ENCODE measurements at regions not wholly inside any gene's neighbourhood (a gene's known extent, or its start where the extent isn't known, plus 50 kb on each side); places are given as distances from the start of the nearest gene placed in this dataset.

DNA sequence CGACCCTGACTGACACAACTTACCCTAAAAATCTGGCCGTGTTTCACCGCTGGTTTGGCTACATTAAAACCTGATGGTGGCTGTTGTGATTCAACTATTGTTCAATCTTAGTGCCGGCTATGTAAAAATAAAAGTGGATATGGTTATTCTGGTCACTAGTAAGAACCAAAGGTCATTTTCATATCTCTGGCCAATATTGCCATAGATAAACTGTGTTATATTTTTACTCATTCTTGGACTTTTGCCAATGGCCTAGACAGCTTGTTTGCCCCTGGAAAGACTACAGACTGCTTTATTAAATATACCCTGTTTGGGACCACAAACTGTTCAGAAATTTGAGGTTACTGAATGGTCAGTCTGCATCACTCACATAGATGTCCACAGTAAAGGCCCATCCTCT lies 258.5 kb upstream of the KLHL1 start:
- WGBS, 2 donors (ENCODE audit: low coverage in 1 of 2): 66 to 68% methylated on average over 4 of the region's 4 CpGs
- Histone ChIP-seq H3K9me3 (no peaks in the 10 kb centered on the region), H3K27me3 (no peaks in the 10 kb centered on the region), H3K4me1 (no peaks in the 10 kb centered on the region), H3K4me3 (no peak overlapping the region), H3K36me3 (no peaks in the 10 kb centered on the region), H3K27ac (no peak overlapping the region)
- no peak for DNase-seq
- TF ChIP-seq EP300 (IDR thresholded peaks at IDR 0.05; ENCODE audit: low read depth): no peak
- no peak for TF ChIP-seq CTCF (IDR thresholded peaks at IDR 0.05)
- no peak for TF ChIP-seq POLR2AphosphoS5 (IDR thresholded peaks at IDR 0.05)
- no peak for TF ChIP-seq POLR2A (IDR thresholded peaks at IDR 0.05)
- in situ Hi-C loops (cut with MboI; ENCODE audit: low pct_ligation_motif_present in 1 of 4, low pct_unique_long_range_greater_than_20kb in 1 of 4, low sequenced_read_pairs in 3 of 4) (no loop called here), intact Hi-C loops (cut with DNase I; ENCODE audit: low total_unique reads) (no loop called here)

GRCh38 chr13:70363991-70364390 lies 255.7 kb upstream of the KLHL1 start:
- WGBS, 2 donors (ENCODE audit: low coverage in 1 of 2): 80 to 84% methylated on average over 2 of the region's 2 CpGs
- H3K9me3 ChIP-seq: no peaks in the 10 kb centered on the region
- H3K27ac ChIP-seq: no peak overlapping the region
- no peak for TF ChIP-seq POLR2AphosphoS5 (IDR thresholded peaks at IDR 0.05)
- TF ChIP-seq CTCF (IDR thresholded peaks at IDR 0.05): no peak
- TF ChIP-seq EP300 (IDR thresholded peaks at IDR 0.05; ENCODE audit: low read depth): no peak
- no peak for TF ChIP-seq POLR2A (IDR thresholded peaks at IDR 0.05)
- no peak overlapping the region for H3K4me3 ChIP-seq
- intact Hi-C loops (cut with DNase I; ENCODE audit: low total_unique reads): no loop called here
- no peaks in the 10 kb centered on the region for H3K36me3 ChIP-seq
- H3K4me1 ChIP-seq: no peaks in the 10 kb centered on the region
- no peaks in the 10 kb centered on the region for H3K27me3 ChIP-seq
- DNase-seq: no peak
- in situ Hi-C loops (cut with MboI; ENCODE audit: low pct_ligation_motif_present in 1 of 4, low pct_unique_long_range_greater_than_20kb in 1 of 4, low sequenced_read_pairs in 3 of 4): no loop called here

DNA sequence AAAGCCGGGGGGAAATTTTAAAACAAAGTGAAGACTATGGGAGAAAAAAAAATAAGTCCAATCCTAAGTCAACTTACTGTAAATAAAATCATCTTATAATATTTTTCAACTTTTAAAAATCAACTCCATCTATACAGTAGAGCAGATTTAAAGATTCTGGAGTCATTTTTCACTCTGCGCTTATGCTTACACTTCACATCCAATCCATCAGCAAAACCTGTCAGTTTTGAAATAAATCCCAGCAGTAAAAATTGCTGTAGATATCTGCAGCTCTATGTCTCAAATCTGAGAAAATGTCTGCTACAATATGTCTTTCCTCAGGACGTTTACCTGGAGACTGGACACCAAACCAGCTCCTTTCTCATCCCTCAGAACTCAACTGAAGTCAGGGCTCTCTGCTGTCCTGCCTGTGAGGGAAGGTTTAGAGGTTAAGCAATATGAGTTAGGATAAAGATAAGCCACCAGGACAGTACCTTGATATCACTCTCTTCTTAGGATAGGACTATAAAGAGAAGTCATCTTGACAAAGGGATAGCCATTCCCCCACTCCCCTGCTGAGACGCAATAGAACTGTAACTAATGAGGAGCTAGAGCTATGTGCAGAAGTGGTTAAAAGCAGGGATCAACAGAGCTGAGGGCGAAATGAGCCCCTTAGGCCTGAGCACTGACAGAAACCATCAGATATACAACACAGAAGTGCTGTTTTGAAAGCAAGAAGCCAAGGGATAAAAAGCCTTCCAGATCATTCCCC lies 254.7 kb upstream of the KLHL1 start:
- intact Hi-C loops (cut with DNase I; ENCODE audit: low total_unique reads): no loop called here
- in situ Hi-C loops (cut with MboI; ENCODE audit: low pct_ligation_motif_present in 1 of 4, low pct_unique_long_range_greater_than_20kb in 1 of 4, low sequenced_read_pairs in 3 of 4): no loop called here
- Histone ChIP-seq H3K27ac (no peak overlapping the region), H3K27me3 (no peaks in the 10 kb centered on the region), H3K36me3 (no peaks in the 10 kb centered on the region), H3K9me3 (no peaks in the 10 kb centered on the region), H3K4me1 (no peaks in the 10 kb centered on the region), H3K4me3 (no peak overlapping the region)
- TF ChIP-seq POLR2A (IDR thresholded peaks at IDR 0.05) (no peak), EP300 (IDR thresholded peaks at IDR 0.05; ENCODE audit: low read depth) (no peak), POLR2AphosphoS5 (IDR thresholded peaks at IDR 0.05) (no peak), CTCF (IDR thresholded peaks at IDR 0.05) (no peak)
- DNase-seq: no peak
- WGBS, 2 donors (ENCODE audit: low coverage in 1 of 2): 67 to 82% methylated on average over 3 to 5 of the region's 5 CpGs

DNA sequence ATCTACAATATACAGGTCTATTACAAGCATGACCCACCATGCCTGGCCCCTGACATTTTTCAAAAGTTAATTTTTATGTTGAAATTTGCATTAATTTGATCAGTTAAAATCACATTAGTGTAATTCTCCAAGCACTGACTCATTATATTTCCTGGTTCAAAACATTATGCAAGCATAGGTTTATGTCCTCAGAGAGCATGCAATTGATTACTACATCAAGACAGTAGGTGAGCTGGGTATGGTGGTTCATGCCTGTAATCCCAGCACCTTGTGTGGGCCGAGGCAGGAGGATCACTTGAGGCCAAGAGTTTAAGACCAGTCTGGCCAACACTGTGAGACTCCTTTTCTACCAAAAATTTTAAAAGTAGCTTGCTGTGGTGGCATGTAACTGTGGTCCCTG lies 248.8 kb upstream of the KLHL1 start:
- no peak for DNase-seq
- H3K4me1 ChIP-seq: no peaks in the 10 kb centered on the region
- H3K27me3 ChIP-seq: no peaks in the 10 kb centered on the region
- no peak overlapping the region for H3K27ac ChIP-seq
- intact Hi-C loops (cut with DNase I; ENCODE audit: low total_unique reads) (no loop called here), in situ Hi-C loops (cut with MboI; ENCODE audit: low pct_ligation_motif_present in 1 of 4, low pct_unique_long_range_greater_than_20kb in 1 of 4, low sequenced_read_pairs in 3 of 4) (no loop called here)
- no peak overlapping the region for H3K4me3 ChIP-seq
- H3K36me3 ChIP-seq: no peaks in the 10 kb centered on the region
- H3K9me3 ChIP-seq: no peaks in the 10 kb centered on the region
- TF ChIP-seq POLR2AphosphoS5 (IDR thresholded peaks at IDR 0.05): no peak
- TF ChIP-seq POLR2A (IDR thresholded peaks at IDR 0.05): no peak
- TF ChIP-seq EP300 (IDR thresholded peaks at IDR 0.05; ENCODE audit: low read depth): no peak
- no peak for TF ChIP-seq CTCF (IDR thresholded peaks at IDR 0.05)
- 71% methylated on average over 1 of the region's 1 CpG; no CpG with 5 or more reads in 1 of the 2 donors for WGBS, 2 donors (ENCODE audit: low coverage in 1 of 2)
